HPDE6-E6E7 (cell line): ENCODE measurements at regions not wholly inside any gene's neighbourhood (a gene's known extent, or its start where the extent isn't known, plus 50 kb on each side); places are given as distances from the start of the nearest gene placed in this dataset.
"Not testable (repeated sequence)": the region's sequence is repeated elsewhere in the genome, so short reads cannot be mapped to it uniquely, and the experiment has no call there.

ENCODE experiments used
- DNase-seq: peaks from one replicate; pipeline ENCODE4 v3.0.0; 2011; ENCODE audit warnings: missing footprints; ENCODE audit errors: extremely low spot score

DNA sequence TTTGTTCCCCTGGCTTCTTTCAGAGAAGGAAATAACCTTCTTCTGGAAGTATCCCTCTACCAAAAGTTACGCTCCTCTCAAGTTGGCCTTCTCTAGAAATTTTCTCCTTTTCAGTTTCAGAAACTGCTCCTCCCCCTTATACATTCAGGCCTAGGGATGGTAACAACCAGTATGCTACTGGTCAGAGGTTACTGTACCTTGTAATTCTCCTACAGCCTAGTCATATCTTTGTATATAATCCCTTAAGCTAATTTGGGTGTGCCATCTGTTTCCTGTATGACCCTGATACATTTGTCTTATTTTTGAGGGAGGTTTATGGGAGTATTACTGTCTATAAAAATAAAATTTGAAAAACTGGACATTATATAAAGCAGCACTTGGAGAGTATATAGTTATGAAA is 98.0 kb upstream of the NOTCH2NLA start:
- not testable (repeated sequence) for DNase-seq

DNA sequence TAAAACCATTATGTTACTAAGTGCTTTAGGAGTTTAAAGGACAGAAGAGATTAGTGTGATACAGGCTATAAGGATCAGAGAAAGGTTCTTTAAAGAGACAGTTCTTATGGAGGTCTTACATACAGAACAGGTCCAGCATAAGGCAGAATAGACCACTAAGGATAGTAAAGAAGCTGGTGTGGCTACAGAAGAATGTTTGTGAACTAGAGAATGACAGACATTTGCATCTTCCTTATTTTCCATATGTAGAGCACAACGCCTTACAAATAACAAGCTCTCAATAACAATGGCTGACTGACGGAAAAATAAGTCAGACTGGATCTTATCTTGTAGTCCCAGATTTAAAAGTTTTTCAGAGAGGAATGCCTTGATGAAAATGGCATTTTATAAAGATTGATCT is 95.6 kb upstream of the NOTCH2NLA start:
- DNase-seq = not testable (repeated sequence)

DNA sequence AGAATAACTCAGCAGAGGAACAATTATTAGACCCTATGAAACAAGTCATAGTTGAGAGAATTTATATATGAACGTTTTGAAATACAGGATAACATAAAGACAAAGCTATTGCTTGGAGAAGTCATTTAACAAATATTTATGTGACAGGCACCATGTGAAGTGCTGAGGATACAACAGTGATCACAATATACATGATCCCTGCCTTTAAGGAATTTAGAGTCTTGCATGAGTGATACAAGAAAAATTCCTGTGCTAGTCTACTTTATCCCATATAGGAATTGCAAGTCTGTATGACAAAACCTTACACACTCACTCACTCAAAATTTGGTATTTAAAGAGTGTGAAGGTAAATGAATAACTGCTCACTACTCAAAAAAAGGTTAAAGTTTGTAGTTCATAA is 94.5 kb upstream of the NOTCH2NLA start:
- not testable (repeated sequence) for DNase-seq

DNA sequence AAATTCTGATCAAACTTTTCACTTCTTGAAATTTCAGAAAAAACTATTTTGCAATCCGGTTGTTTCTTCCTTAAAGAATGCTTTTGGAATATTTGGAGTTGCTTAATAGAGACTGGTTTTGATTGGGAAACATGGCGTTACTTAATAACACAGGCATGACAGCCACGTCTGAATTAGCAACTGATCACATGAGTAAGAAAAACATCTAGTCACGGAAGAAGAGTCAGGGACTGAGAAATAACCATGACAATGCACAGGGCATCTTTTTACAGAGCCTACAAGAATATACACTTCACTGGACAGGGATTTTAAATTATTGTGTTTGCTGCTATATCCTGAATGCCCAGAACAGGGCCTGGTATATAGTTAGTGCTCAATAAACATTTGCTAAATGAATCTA is 94.1 kb upstream of the NOTCH2NLA start:
- not testable (repeated sequence) for DNase-seq

DNA sequence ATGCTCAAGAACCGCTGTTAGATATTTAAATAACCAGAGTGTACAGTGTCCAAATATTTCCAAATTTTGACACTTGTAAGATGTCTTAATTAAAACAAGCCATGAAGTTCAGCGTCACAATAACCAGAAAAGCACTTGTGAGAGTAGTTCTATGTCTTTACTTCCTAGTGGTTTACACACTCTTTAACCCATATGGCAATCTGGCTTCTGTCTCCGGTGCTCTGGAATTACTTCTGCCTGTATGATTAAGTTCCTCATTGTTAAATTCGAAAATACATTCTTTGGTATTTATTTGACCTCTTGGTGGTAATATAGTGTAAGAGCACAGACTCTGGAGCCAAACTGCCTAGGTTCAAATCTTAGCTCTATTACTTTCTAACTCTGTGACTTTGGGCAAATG is 89.9 kb upstream of the NOTCH2NLA start:
- DNase-seq = not testable (repeated sequence)

DNA sequence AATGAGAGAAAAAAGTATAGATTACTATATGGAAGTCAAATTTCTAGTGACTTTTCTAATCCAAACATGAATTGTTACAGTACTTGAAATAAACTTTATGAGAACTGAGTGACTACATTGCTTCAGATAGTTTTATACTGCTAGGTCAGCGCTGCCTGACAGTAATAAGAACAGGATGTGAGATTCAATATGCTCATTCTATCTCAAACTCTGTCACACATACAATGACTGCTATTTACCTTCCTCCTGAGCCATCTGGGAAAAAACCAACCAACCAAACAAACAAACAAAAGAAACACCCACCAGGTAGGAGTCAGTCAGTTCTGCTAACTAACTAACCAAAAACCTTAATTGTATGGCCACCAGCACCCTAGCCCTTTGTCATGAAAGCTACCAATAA is 89.0 kb upstream of the NOTCH2NLA start:
- not testable (repeated sequence) for DNase-seq

DNA sequence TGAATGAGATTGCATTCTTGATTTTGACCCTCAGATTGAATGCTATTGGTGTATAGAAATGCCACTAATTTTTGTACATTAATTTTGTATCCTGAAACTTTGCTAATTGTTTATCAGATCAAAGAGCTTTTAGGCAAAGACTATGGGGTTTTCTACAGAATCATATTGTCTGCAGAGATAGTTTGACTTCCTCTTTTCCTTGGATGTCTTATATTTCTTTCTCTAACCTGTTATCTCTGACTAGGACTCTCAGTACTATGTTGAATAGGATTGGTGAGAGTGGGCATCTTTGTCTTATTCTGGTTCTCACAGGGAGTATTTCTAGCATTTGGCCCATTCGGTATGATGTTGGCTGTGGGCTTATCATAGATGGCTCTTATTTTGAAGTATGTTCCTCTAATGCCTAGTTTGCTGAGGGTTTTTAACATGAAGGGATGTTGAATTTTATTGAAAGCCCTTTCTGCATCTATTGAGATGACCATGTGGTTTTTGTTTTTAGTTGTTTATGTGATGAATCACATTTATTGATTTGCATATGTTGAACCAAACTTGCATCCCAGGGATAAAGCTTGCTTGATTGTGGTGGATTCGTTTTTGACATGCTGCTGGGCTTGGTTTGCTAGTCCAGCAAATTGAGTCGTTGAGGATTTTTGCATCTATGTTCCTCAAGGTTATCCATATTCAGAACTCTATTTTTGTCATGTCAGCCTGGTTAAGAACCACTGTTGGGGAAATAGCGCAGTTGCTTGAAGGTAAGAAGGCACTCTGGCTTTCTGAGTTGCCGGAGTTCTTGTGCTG is 85.8 kb upstream of the NOTCH2NLA start:
- DNase-seq = not testable (repeated sequence)

DNA sequence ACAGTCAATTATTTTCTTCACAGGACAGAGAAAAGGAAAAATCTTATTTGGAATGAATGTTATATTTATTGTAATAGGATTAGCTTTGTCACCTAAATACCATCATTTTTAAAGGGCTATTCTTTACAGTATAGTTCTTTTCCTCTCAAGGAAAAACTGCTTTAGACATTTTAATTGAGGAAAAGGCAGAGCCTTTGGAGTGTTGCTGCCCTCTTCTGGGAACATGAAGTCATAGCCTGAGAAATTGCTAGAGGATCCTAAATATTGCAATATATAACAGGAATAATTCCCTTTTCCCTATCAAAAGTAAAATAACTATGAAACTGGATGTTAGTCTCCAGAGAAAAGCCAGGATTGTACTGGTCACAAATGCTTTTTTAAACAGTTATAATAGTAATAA is 81.8 kb upstream of the NOTCH2NLA start:
- not testable (repeated sequence) for DNase-seq

DNA sequence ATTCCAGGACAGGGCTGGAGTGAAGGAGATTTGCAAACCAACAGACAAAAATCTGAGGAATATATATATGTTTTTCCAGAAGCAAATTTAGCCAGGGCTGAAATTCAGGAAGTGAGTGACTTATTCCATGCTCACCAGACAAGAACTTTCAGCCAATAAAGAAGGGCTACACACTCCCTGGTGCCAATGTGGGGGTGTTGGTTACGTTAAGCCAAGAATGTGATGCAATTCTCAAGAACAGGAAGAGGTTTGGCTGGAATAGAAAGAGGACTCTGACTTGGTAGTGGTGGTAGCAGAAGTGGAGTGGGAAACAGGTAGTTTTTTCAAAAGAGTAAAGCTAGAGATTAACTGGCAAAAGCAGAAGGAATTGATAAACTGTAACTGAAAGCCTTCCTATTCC is 80.6 kb upstream of the NOTCH2NLA start:
- not testable (repeated sequence) for DNase-seq

DNA sequence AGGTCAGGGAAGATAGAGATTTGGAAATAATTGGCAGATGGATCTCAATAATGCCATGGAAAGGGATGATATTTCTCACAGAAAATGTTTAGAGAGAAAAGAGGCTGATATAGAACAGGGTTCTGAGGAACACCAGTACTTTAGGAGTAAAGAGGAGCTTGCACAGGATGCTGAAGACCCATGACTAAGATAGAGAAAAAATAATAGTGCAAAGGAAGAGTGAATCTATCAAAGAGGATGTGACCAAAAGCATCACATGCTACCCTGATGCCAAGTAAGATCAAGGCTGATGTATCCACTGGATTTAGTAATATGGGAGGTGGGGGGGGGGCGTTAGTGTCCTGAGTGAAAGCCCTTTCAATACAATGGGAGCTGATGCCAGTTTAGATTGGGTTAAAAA is 80.1 kb upstream of the NOTCH2NLA start:
- DNase-seq = not testable (repeated sequence)

DNA sequence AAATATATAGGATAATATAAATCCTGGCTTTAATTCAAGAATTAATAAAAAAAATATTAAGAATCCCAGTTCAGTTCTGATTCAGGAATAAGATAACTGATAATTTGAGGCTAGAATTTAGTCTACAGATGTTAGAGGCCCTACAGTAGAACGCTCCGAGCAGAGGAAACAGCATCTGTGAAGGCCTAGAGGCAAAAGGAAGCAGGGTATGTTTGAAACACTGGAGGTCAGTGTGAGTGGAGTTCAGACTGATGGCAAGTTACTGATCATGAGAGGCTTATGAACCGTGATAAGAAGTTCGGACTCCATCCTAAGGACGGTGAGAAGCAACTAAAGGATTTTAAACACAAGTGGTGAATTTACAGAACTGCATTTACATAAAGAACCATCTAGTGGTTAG is 79.3 kb upstream of the NOTCH2NLA start:
- not testable (repeated sequence) for DNase-seq

DNA sequence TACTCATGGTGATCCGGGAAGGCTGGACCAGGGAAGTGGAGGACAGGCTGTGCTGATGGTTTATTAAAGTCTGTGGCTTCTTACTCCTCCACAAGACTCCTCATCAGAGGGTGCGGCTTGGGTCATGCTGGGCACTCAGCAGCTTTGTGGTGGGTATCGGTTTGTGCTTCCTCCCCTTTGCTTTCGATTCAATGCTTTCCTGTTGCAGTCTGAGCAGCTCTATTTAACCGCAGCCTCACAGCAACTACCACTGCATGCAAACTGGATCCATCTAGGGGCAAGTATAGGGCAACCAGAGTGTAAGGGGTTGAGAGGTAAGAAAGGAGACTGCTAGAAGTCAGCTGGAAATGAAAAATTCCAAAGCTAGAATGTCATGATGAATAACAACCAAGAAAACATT is 78.8 kb upstream of the NOTCH2NLA start:
- DNase-seq = not testable (repeated sequence)

DNA sequence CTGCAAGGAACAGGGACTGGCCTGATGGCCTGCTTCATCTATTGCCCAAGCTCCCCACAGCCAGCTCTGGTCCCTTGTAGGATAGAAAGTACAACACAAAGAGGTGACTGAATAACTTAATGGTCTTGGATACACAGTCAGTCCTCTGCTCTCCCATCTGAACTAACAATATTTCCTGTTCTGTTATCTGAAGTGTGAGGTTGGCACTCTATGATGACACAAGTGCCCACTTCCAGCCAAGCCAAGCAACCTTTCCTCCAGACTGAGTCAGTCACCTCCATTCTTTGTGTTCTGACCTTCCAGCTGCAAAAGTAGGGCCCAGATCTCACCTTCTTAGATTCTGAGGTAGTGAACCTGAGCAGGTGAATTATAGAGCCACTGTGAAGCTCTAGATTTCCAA is 77.8 kb upstream of the NOTCH2NLA start:
- not testable (repeated sequence) for DNase-seq

DNA sequence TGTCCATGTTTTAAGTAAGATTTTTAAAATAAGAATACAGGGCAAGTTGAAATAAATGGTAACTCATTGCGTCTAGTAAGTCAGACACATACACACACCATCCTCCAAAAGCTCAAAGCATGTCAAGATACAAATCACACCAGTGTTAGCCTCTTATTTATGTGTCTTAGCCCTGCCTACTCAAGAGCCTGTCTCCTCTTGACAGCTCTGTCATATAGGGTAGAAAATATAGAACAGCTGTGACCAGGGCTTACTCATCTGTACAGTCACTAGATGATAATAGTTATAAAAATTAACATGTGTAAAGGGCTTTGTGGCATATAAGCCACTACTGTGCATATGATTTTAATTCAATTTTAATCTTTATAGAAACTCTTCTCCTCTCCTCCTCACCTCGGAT is 76.6 kb upstream of the NOTCH2NLA start:
- not testable (repeated sequence) for DNase-seq

DNA sequence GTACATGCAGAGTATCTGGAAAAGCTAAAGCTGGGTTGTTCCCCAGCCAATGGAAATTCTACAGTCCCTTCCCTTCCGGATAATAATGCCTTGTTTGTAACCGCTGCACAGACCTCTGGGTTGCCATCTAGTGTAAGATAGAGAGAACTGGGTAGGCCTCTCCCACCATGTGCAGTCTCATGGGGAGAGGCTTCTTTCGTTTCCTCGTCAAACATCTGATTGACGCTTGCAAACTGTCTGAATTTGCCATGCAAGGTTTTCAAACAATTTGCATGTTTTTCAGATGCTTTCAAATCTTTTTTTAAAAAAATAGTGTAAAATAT is 69.7 kb upstream of the NOTCH2NLA start:
- DNase-seq = not testable (repeated sequence)

DNA sequence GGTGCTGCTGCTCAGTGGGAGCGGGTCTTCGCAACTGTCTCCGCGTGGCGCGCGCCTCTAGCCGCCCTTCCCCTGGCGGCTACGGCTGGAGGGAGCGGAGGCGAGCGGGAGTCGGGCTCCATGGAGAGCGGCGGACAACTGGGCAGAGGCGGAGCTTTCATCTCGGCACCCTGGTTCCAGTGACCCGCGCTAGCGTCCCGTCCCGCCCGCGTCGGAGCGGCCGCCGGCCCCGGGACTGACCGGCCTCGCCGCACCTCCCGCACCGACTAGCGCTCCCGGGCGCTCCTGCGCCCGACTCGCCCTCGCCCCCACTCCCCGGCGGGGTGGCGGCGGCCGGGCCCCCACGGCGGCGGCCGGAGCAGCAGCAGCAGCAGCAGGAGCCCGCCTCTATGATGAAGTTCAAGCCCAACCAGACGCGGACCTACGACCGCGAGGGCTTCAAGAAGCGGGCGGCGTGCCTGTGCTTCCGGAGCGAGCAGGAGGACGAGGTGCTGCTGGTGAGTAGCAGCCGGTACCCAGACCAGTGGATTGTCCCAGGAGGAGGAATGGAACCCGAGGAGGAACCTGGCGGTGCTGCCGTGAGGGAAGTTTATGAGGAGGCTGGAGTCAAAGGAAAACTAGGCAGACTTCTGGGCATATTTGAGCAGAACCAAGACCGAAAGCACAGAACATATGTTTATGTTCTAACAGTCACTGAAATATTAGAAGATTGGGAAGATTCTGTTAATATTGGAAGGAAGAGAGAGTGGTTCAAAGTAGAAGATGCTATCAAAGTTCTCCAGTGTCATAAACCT is 69.2 kb upstream of the NOTCH2NLA start:
- DNase-seq = not testable (repeated sequence)

DNA sequence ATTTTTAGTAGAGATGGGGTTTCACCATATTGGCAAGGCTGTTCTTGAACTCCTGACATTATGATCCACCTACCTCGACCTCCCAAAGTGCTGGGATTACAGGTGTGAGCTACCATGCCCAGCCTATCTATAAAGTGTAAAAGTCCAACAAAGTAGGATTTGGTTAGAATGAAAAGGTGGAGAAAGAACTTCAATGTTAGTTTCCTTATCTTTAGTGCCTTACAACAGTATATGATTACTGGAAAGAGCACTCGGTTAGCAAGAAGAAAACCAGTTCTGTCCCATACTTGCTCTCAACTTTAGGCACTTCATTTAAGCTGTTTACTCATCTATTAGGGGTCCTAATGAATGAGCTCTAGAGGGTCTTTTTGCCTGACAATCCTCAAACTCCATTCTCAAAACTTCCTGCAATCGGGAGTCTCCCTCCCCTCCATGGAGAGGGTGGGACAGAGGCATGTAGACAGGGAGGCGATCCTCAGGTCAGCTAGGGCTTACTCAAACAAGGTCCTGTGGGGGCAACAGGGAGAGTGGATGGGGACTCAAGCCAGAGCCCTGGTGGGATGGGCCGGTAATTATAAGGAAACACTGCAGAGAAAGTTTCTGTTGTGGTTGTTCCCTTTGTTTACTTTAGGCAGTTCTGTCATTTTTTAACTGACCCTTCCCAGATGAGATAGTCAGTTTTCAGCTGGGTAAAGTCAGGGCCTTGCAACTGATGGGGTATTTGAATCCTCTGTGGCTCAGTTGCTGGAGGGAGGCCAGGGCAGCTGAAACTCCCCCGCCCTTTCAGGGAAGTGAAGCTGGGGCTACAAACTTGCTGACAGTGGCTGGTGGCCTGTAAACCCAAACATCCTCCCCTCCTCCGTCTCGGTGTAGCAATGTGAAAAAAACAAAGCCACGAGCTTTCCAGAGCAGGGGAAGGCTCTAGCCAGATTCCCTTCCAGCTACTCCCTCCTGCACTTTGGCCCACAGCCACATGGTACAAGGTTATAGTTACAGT is 64.4 kb upstream of the NOTCH2NLA start:
- DNase-seq = not testable (repeated sequence)

DNA sequence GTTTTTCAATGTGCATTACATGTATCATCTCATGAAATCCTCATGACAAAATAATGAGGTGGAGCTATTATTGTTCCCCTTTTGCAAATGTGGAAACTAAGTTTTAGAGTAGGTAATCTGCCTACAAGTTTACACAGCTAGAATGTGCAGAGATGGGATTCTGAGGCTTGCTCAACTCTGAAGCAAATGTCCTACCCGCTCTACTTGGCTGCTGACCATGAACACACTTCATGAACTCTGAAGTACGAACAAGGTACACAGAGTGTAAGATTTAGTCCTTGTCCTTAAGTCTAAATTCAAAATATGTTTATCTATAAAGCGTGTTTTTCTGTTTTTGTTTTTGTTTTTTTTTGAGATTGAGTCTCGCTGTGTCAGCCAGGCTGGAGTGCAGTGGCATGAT is 63.6 kb upstream of the NOTCH2NLA start:
- DNase-seq = not testable (repeated sequence)

DNA sequence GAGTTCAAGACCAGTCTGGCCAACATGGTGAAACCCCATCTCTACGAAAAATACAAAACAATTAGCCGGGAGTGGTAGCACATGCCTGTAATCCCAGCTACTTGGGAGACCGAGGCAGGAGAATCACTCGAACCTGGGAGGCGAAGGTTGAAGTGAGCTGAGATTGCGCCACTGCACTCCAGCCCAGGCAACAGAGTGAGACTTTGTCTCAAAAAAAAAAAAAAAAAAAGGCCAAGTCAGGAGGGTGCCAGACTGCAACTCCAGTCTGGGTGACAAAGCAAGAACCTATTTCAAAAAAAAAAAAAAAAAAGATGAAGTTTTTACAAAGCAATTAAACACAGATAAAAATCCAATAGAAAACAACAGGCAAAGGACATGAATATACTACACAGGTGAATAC is 59.1 kb upstream of the NOTCH2NLA start:
- DNase-seq = not testable (repeated sequence)

DNA sequence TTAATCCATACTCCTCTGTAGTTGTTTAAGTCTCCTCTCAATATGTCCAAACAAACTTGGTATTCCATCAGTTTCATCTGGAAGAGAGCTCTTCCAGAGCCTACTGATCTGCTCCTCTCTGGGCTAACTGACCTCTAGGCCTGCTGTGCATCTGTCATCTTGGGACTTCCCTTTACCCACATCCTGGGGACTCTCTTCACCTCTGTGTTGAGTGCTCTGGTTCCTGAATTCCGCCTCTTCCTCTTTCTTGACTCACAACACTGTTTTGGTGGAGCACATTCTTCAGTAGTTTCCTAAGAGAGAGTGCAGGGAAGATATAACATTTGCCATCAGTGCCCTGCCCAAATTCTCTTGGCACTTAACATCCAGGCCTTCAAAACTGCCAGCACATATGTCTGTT is 55.9 kb upstream of the NOTCH2NLA start:
- not testable (repeated sequence) for DNase-seq

DNA sequence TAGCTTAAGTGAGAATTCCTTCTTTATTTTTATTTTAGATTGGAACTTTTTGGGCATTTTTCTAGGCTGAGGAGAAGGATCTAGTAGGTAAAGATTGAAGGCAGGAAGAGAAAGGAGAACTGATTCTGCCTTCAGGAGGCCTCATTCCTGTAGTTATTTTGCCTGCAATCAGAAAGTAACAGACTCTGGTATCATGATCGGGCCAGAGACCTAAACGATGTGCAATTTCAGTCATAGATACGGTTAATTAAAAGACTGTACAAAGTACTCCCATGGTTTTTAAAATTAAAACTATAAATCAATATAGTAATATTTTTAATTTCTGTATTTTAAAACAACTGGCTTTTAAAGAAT is 54.7 kb upstream of the NOTCH2NLA start:
- not testable (repeated sequence) for DNase-seq
